ENCODE measurements at regions not wholly inside any gene's neighbourhood (a gene's known extent, or its start where the extent isn't known, plus 50 kb on each side); places are given as distances from the start of the nearest gene placed in this dataset.

DNA sequence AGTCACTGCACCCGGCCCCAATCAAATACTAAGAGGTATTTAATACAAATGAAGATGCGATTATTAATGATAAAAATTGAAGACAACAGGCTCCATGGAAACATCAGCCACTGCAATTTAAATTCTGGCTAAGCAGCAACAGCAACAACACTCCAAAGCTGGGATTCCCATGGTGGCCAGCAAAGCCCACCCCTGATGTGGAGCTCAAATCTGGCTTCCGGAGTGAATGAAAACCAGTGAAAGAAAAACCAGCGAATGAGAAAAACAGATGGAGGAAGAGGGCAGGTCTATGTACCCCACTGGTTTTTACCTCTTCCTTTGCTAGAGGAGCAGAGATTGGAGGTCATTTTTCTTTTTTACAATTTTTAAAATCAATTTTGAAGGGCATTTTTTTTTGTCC, 135.9 kb upstream of the PDE10A start:
- H3K79me2 ChIP-seq (ENCODE audit: insufficient read depth, low read length): no peaks in the 10 kb centered on the region
- H4K20me1 ChIP-seq (ENCODE audit: insufficient read depth, low read length, poor library complexity, severe bottlenecking): no peaks in the 10 kb centered on the region
- H2AFZ ChIP-seq (ENCODE audit: low read length): no peak overlapping the region
- H3F3A ChIP-seq (ENCODE audit: low read depth): no peaks in the 10 kb centered on the region
- H3K4me3 ChIP-seq (ENCODE audit: low read length, poor library complexity, severe bottlenecking): no peak overlapping the region
- no peaks in the 10 kb centered on the region for H3K4me1 ChIP-seq (ENCODE audit: insufficient read depth, low read length, poor library complexity, severe bottlenecking)
- TF ChIP-seq EZH2phosphoT487 (IDR thresholded peaks at IDR 0.05; ENCODE audit: borderline replicate concordance): no peak
- no peak overlapping the region for H3K9ac ChIP-seq (ENCODE audit: low read depth, low read length, poor library complexity, severe bottlenecking)
- H3K36me3 ChIP-seq (ENCODE audit: insufficient read depth, low read length): no peaks in the 10 kb centered on the region
- no peaks in the 10 kb centered on the region for H3K9me3 ChIP-seq (ENCODE audit: insufficient read depth, low read depth, low read length)
- H3K27me3 ChIP-seq (ENCODE audit: insufficient read depth, low read length, poor library complexity, severe bottlenecking): no peaks in the 10 kb centered on the region
- no peak overlapping the region for H3K4me2 ChIP-seq (ENCODE audit: low read depth, low read length, poor library complexity, severe bottlenecking)
- H3K9me2 ChIP-seq (replicated peaks; ENCODE audit: low read depth, low read length): no peaks in the 10 kb centered on the region

- H3K4me2 ChIP-seq (ENCODE audit: low read depth, low read length, poor library complexity, severe bottlenecking): no peak overlapping the region
- no peaks in the 10 kb centered on the region for H3K4me1 ChIP-seq (ENCODE audit: insufficient read depth, low read length, poor library complexity, severe bottlenecking)
- no peak overlapping the region for H3K4me3 ChIP-seq (ENCODE audit: low read length, poor library complexity, severe bottlenecking)
- no peaks in the 10 kb centered on the region for H3K36me3 ChIP-seq (ENCODE audit: insufficient read depth, low read length)
- H3K27me3 ChIP-seq (ENCODE audit: insufficient read depth, low read length, poor library complexity, severe bottlenecking): no peaks in the 10 kb centered on the region
- H3K9ac ChIP-seq (ENCODE audit: low read depth, low read length, poor library complexity, severe bottlenecking): no peak overlapping the region
- no peaks in the 10 kb centered on the region for H4K20me1 ChIP-seq (ENCODE audit: insufficient read depth, low read length, poor library complexity, severe bottlenecking)
- no peaks in the 10 kb centered on the region for H3K9me3 ChIP-seq (ENCODE audit: insufficient read depth, low read depth, low read length)
- TF ChIP-seq CTCF (conservative IDR thresholded peaks at IDR 0.05; ENCODE audit: low read length) (no peak), EZH2phosphoT487 (IDR thresholded peaks at IDR 0.05; ENCODE audit: borderline replicate concordance) (no peak)
- H3K79me2 ChIP-seq (ENCODE audit: insufficient read depth, low read length): no peaks in the 10 kb centered on the region
- no peak overlapping the region for H2AFZ ChIP-seq (ENCODE audit: low read length)
- H3K9me2 ChIP-seq (replicated peaks; ENCODE audit: low read depth, low read length): no peaks in the 10 kb centered on the region
- no peaks in the 10 kb centered on the region for H3F3A ChIP-seq (ENCODE audit: low read depth)
Observed at GRCh38 chr6:165794179-165794601, 131.1 kb upstream of the PDE10A start.

DNA sequence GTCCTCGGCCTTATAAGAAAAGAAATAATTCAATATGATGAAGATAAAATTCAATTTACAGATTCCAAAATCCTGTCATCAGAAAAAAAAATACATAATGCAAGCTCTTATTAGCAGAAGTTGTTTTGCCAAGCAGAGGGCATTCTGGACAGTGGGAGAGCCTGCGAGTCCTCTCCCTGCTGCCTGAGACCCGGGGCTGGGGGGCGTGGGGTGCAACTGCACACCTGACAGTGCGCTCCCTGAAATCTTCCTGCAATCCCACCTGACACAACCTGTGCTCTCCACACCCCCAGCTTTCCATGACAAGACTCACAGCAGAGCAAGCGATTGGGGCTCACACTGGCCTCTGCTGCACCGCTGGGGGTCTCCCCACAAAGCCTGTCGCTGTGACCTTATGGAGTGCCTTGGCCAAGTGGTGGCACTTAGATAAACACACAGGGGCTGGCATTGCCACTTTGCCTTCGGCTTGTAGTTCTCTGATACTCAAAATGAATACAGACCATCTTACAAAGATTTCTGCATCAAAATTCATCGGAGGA, 130.3 kb upstream of the PDE10A start:
- no peak for TF ChIP-seq EZH2phosphoT487 (IDR thresholded peaks at IDR 0.05; ENCODE audit: borderline replicate concordance)
- no peak for TF ChIP-seq CTCF (conservative IDR thresholded peaks at IDR 0.05; ENCODE audit: low read length)
- no peaks in the 10 kb centered on the region for H3K4me1 ChIP-seq (ENCODE audit: insufficient read depth, low read length, poor library complexity, severe bottlenecking)
- H3K9ac ChIP-seq (ENCODE audit: low read depth, low read length, poor library complexity, severe bottlenecking): no peak overlapping the region
- no peaks in the 10 kb centered on the region for H3K36me3 ChIP-seq (ENCODE audit: insufficient read depth, low read length)
- no peaks in the 10 kb centered on the region for H3K27me3 ChIP-seq (ENCODE audit: insufficient read depth, low read length, poor library complexity, severe bottlenecking)
- H4K20me1 ChIP-seq (ENCODE audit: insufficient read depth, low read length, poor library complexity, severe bottlenecking): no peaks in the 10 kb centered on the region
- no peaks in the 10 kb centered on the region for H3F3A ChIP-seq (ENCODE audit: low read depth)
- H3K9me3 ChIP-seq (ENCODE audit: insufficient read depth, low read depth, low read length): no peaks in the 10 kb centered on the region
- H3K4me2 ChIP-seq (ENCODE audit: low read depth, low read length, poor library complexity, severe bottlenecking): no peak overlapping the region
- no peaks in the 10 kb centered on the region for H3K9me2 ChIP-seq (replicated peaks; ENCODE audit: low read depth, low read length)
- H3K79me2 ChIP-seq (ENCODE audit: insufficient read depth, low read length): no peaks in the 10 kb centered on the region
- H2AFZ ChIP-seq (ENCODE audit: low read length): no peak overlapping the region
- H3K4me3 ChIP-seq (ENCODE audit: low read length, poor library complexity, severe bottlenecking): no peak overlapping the region

DNA sequence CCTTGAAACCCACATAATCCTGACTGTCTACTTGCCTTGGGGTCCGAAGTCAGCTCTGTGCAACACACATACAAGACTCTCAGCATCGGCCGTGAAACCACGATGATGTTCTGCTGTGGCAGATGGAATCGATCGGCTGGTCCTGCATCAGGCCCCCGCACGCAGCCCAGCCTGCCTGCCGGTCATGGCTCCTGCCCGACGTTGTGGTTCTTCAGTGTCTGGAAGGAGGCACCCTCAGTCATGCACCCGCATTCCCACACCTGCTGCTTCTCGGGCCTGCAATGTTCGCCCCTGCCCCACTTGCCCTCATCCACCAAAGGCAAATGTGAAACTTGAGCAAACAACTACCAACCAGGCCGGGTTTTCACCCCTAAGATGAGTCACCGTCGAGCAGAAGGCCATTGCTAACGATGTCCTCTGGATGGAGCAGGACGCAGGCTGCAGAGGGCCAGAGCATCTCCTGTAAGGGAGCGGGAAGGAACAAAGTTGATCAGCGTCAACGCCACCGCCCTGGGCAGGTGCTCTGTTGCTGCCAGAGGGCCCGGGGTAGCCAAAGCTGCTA, 128.9 kb upstream of the PDE10A start:
- H3K4me2 ChIP-seq (ENCODE audit: low read depth, low read length, poor library complexity, severe bottlenecking): no peak overlapping the region
- no peaks in the 10 kb centered on the region for H3K9me2 ChIP-seq (replicated peaks; ENCODE audit: low read depth, low read length)
- no peaks in the 10 kb centered on the region for H3K79me2 ChIP-seq (ENCODE audit: insufficient read depth, low read length)
- H4K20me1 ChIP-seq (ENCODE audit: insufficient read depth, low read length, poor library complexity, severe bottlenecking): no peaks in the 10 kb centered on the region
- no peak overlapping the region for H2AFZ ChIP-seq (ENCODE audit: low read length)
- no peaks in the 10 kb centered on the region for H3K27me3 ChIP-seq (ENCODE audit: insufficient read depth, low read length, poor library complexity, severe bottlenecking)
- H3K9ac ChIP-seq (ENCODE audit: low read depth, low read length, poor library complexity, severe bottlenecking): no peak overlapping the region
- no peak overlapping the region for H3K4me3 ChIP-seq (ENCODE audit: low read length, poor library complexity, severe bottlenecking)
- no peaks in the 10 kb centered on the region for H3K9me3 ChIP-seq (ENCODE audit: insufficient read depth, low read depth, low read length)
- no peaks in the 10 kb centered on the region for H3K4me1 ChIP-seq (ENCODE audit: insufficient read depth, low read length, poor library complexity, severe bottlenecking)
- TF ChIP-seq EZH2phosphoT487 (IDR thresholded peaks at IDR 0.05; ENCODE audit: borderline replicate concordance) (no peak), CTCF (conservative IDR thresholded peaks at IDR 0.05; ENCODE audit: low read length) (no peak)
- H3F3A ChIP-seq (ENCODE audit: low read depth): no peaks in the 10 kb centered on the region
- no peaks in the 10 kb centered on the region for H3K36me3 ChIP-seq (ENCODE audit: insufficient read depth, low read length)
